Nephron (organoid): ENCODE measurements at regions not wholly inside any gene's neighbourhood (a gene's known extent, or its start where the extent isn't known, plus 50 kb on each side); places are given as distances from the start of the nearest gene placed in this dataset.
"Not testable (repeated sequence)": the region's sequence is repeated elsewhere in the genome, so short reads cannot be mapped to it uniquely, and the experiment has no call there.

Source experiments
- H3K27ac Mint-ChIP-seq, 3 experiments: 2 replicates each; pipeline ENCODE4 v1.8.0; 2020; ENCODE audit warnings: mixed read lengths in 3 of 3, mild to moderate bottlenecking in 2 of 3, moderate library complexity in 1 of 3
- H3K27me3 Mint-ChIP-seq: 2 replicates; pipeline ENCODE4 v1.8.0; 2021; ENCODE audit warnings: low read depth, mild to moderate bottlenecking, moderate library complexity, mixed read lengths
- H3K36me3 Mint-ChIP-seq: 2 replicates; pipeline ENCODE4 v1.8.0; 2020; ENCODE audit warnings: low read depth, mixed read lengths
- H3K4me1 Mint-ChIP-seq: 2 replicates; pipeline ENCODE4 v1.8.0; 2020; ENCODE audit warnings: mixed read lengths
- H3K4me3 Mint-ChIP-seq, 3 experiments: 2 replicates each; pipeline ENCODE4 v1.8.0; 2020; ENCODE audit warnings: mild to moderate bottlenecking in 3 of 3, mixed read lengths in 3 of 3, moderate library complexity in 2 of 3
- H3K9me3 Mint-ChIP-seq: 2 replicates; pipeline ENCODE4 v1.8.0; 2020; ENCODE audit warnings: mixed read lengths
- TF ChIP-seq, protein P1 (sequence below), 3 experiments: fragments of 200-600 bp; sonication (generic); IDR thresholded peaks; one replicate each; pipeline ENCODE4 v1.5.0; 2021; ENCODE audit warnings: antibody characterized with exemption in 3 of 3; ENCODE audit not compliant: unreplicated experiment in 3 of 3

DNA sequence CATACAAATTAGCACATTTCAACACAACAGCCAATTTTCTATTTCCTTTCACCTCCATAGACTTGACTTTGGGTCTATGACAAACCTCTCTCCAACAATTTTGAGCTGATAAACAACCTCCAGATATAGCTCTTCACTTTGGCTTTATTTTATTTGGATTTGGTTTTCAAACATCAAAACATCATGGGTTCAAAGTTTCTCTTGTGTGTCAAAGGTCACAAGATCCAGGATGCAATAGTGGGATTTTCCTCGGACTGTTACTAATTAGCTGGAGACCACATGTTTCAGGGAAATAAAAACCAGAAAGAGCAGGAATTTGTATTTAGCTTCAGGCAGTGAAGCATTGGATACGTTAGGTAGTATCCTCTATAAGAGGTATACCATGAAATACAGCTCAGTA, 351.0 kb upstream of the SOX9 start:
- no peaks in the 10 kb centered on the region for H3K27me3 Mint-ChIP-seq
- peaks cover 3% of the 10 kb centered on the region for H3K36me3 Mint-ChIP-seq
- peaks cover 11% of the 10 kb centered on the region for H3K9me3 Mint-ChIP-seq
- H3K4me1 Mint-ChIP-seq: peaks cover 11% of the 10 kb centered on the region
- H3K4me3 Mint-ChIP-seq: no peak overlapping the region
- TF ChIP-seq, protein P1, sequence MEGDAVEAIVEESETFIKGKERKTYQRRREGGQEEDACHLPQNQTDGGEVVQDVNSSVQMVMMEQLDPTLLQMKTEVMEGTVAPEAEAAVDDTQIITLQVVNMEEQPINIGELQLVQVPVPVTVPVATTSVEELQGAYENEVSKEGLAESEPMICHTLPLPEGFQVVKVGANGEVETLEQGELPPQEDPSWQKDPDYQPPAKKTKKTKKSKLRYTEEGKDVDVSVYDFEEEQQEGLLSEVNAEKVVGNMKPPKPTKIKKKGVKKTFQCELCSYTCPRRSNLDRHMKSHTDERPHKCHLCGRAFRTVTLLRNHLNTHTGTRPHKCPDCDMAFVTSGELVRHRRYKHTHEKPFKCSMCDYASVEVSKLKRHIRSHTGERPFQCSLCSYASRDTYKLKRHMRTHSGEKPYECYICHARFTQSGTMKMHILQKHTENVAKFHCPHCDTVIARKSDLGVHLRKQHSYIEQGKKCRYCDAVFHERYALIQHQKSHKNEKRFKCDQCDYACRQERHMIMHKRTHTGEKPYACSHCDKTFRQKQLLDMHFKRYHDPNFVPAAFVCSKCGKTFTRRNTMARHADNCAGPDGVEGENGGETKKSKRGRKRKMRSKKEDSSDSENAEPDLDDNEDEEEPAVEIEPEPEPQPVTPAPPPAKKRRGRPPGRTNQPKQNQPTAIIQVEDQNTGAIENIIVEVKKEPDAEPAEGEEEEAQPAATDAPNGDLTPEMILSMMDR (IDR thresholded peaks at IDR 0.05; ENCODE audit: unreplicated experiment in 3 of 3): no peak
- H3K27ac Mint-ChIP-seq: no peak overlapping the region

DNA sequence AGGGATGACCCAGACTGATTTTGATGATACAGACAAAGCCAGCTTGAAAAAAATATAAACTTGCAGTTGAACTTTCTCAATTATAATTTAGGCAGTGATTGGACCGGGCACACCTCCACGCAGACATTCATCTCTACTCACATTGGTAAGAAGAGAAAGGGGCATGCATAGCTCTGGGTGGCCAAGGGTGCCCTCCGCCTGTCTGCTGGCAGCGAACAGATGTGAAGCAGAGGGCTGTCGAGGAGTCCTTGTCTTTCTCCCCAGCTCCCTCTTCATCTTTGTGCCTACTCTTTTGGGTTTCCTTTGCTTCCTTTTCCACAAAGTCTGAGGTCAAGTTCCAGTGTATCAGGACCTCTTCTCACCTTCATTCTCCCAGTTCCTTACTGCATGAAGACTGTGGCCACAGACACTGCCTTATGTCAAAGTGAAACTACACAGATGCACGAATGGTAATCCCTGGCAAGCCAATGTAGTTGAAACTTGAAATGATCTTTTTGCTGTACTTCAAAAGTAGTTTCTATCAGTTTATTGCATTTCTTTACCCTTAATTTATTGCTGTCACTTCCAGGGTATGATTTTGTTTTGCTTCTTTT, 343.7 kb upstream of the SOX9 start:
- Mint-ChIP-seq H3K27me3 (no peaks in the 10 kb centered on the region), H3K9me3 (peaks cover 5% of the 10 kb centered on the region), H3K4me3 (no peak overlapping the region), H3K36me3 (peaks cover 3% of the 10 kb centered on the region), H3K27ac (no peak overlapping the region), H3K4me1 (no peaks in the 10 kb centered on the region)
- TF ChIP-seq, protein P1 (IDR thresholded peaks at IDR 0.05; ENCODE audit: unreplicated experiment in 3 of 3): no peak

DNA sequence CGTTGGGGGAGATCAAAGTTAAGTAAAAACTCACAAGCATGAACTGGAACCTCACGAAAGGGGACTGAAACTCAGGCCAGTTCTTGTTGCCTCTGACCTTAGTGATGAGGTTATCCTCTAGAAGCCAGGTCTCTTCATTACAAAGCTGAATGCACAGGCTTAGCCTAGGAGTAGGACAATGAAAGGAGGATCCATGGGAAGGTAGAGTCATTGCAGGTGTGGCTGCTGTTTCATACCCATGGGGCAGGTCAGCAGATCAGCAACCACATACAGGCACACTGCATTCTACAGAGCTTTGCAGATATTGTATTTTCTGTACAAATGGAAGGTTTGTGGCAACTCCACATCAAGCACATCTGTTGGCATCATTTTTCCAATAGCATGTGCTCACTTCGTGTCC, 341.3 kb upstream of the SOX9 start:
- no peak overlapping the region for H3K4me3 Mint-ChIP-seq
- H3K4me1 Mint-ChIP-seq: no peaks in the 10 kb centered on the region
- no peak overlapping the region for H3K27ac Mint-ChIP-seq
- TF ChIP-seq, protein P1 (IDR thresholded peaks at IDR 0.05; ENCODE audit: unreplicated experiment in 3 of 3): no peak
- no peaks in the 10 kb centered on the region for H3K36me3 Mint-ChIP-seq
- no peaks in the 10 kb centered on the region for H3K27me3 Mint-ChIP-seq
- no peaks in the 10 kb centered on the region for H3K9me3 Mint-ChIP-seq

DNA sequence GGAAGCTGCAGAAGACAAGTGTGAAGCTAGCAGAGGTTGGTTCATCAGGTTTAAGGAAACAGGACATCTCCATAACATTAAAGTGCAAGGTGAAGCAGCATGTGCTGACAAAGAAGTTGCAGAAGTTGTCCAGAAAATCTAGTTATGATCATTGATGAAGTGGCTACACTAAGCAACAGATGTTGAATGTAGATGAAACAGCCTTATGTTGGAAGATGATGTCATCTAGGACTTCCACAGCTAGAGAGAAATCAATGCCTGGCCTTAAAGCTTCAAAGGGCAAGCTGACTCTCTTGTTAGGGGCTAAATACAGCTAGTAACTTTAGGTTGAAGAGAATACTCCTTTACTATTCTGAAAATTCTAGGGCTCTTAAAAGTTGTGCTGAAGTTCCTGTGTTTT, 340.2 kb upstream of the SOX9 start:
- no peaks in the 10 kb centered on the region for H3K4me1 Mint-ChIP-seq
- peaks cover 3% of the 10 kb centered on the region for H3K9me3 Mint-ChIP-seq
- TF ChIP-seq, protein P1 (IDR thresholded peaks at IDR 0.05; ENCODE audit: unreplicated experiment in 3 of 3): no peak
- H3K27ac Mint-ChIP-seq: no peak overlapping the region
- H3K27me3 Mint-ChIP-seq: no peaks in the 10 kb centered on the region
- no peaks in the 10 kb centered on the region for H3K36me3 Mint-ChIP-seq
- no peak overlapping the region for H3K4me3 Mint-ChIP-seq

DNA sequence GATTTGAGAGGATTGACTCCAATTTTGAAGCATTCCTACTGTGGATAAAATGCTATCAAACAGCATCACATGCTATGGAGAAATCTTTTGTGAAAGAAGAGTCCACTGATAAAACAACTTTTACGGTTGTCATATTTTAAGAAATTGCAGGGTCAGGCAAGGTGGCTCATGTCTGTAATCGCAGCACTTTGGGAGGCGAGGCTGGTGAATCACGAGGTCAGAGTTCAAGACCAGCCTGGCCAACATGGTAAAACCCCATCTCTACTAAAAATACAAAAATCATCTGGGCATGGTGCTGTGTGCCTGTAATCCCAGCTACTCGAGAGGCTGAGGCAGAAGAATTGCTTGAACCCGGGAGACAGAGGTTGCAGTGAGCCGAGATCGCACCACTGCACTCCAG, 338.8 kb upstream of the SOX9 start:
- not testable (repeated sequence) for H3K27me3 Mint-ChIP-seq, H3K9me3 Mint-ChIP-seq, H3K36me3 Mint-ChIP-seq, H3K4me1 Mint-ChIP-seq, H3K27ac Mint-ChIP-seq, H3K4me3 Mint-ChIP-seq

DNA sequence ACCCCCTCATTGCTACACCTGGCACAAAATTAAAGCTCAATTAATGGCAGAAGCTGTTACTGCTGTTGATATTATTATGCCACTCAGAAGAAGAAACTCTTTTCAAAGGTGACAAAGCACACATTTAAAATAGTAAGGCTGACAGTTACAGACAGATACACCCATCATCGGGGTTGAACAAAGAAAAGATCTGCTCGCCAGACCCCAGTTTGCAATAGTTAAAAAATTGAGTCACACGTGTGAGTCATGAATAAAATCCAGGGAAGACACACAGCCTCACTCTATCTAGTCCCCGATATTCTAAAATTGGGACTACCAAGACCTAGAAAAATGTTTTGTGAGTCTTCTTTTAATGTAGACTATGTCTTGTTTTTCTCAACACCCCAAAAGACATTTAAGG, 330.0 kb upstream of the SOX9 start:
- Mint-ChIP-seq H3K4me3 (no peak overlapping the region), H3K9me3 (no peaks in the 10 kb centered on the region), H3K27ac (no peak overlapping the region), H3K36me3 (no peaks in the 10 kb centered on the region), H3K4me1 (no peaks in the 10 kb centered on the region), H3K27me3 (peaks cover 5% of the 10 kb centered on the region)
- TF ChIP-seq, protein P1 (IDR thresholded peaks at IDR 0.05; ENCODE audit: unreplicated experiment in 3 of 3): no peak
